ENCODE measurements at regions not wholly inside any gene's neighbourhood (a gene's known extent, or its start where the extent isn't known, plus 50 kb on each side); places are given as distances from the start of the nearest gene placed in this dataset.

- no peak for TF ChIP-seq EGR2 (tag by site-specific recombination; IDR thresholded peaks at IDR 0.05; ENCODE audit: low read depth)
- TF ChIP-seq ZNF114 (tag by site-specific recombination; IDR thresholded peaks at IDR 0.05): no peak
- TF ChIP-seq SCRT1 (tag by site-specific recombination; IDR thresholded peaks at IDR 0.05; ENCODE audit: borderline replicate concordance): no peak
- TF ChIP-seq REST (tag by site-specific recombination; IDR thresholded peaks at IDR 0.05): no peak
- TF ChIP-seq MEIS1 (CRISPR knock-in tag; IDR thresholded peaks at IDR 0.05; ENCODE audit: borderline replicate concordance): no peak
- no peak for TF ChIP-seq ZNF169 (tag by site-specific recombination; IDR thresholded peaks at IDR 0.05)
- TF ChIP-seq ZNF140 (tag by site-specific recombination; IDR thresholded peaks at IDR 0.05): no peak
- TF ChIP-seq ZNF624 (tag by site-specific recombination; IDR thresholded peaks at IDR 0.05): no peak
- no peak for TF ChIP-seq ZBTB1 (tag by site-specific recombination; IDR thresholded peaks at IDR 0.05)
- TF ChIP-seq ZNF350 (tag by site-specific recombination; IDR thresholded peaks at IDR 0.05): no peak
- no peak for TF ChIP-seq ZNF175 (tag by site-specific recombination; IDR thresholded peaks at IDR 0.05)
- no peak for TF ChIP-seq ZNF529 (tag by site-specific recombination; IDR thresholded peaks at IDR 0.05; ENCODE audit: insufficient replicate concordance)
- no peak for TF ChIP-seq SETDB1 (IDR thresholded peaks at IDR 0.05; ENCODE audit: insufficient read length, low read length)
- no peak for TF ChIP-seq ZBTB11 (tag by site-specific recombination; conservative IDR thresholded peaks at IDR 0.05; ENCODE audit: low read depth)
- TF ChIP-seq GLIS1 (tag by site-specific recombination; IDR thresholded peaks at IDR 0.05): no peak
- no peak for TF ChIP-seq ZNF785 (tag by site-specific recombination; IDR thresholded peaks at IDR 0.05)
- no peak for TF ChIP-seq GLI4 (tag by site-specific recombination; IDR thresholded peaks at IDR 0.05)
- no peak for TF ChIP-seq ZNF19 (tag by site-specific recombination; IDR thresholded peaks at IDR 0.05; ENCODE audit: low read depth)
- TF ChIP-seq ZNF16 (tag by site-specific recombination; IDR thresholded peaks at IDR 0.05; ENCODE audit: low read depth): no peak
- no peaks in the 10 kb centered on the region for H3K4me1 ChIP-seq (ENCODE audit: control insufficient read depth, insufficient read depth, low read length)
- no peaks in the 10 kb centered on the region for H3K36me3 ChIP-seq (ENCODE audit: control insufficient read depth in 2 of 2, insufficient read depth in 1 of 2, low read length in 2 of 2)
- H3K27ac ChIP-seq (ENCODE audit: extremely low read depth, low read depth, low read length): no peak overlapping the region
- ChIA-PET POLR2A (no interaction called here), CTCF (interaction anchor here (1.2 kb wide), 1 partner anchor 15 kb away, joined by 3 read pairs; no protein-coding TSS in a partner anchor)
- no peak overlapping the region for H3K4me3 ChIP-seq (ENCODE audit: low read depth, low read length)
- H3K9me3 ChIP-seq (ENCODE audit: control insufficient read depth, insufficient read depth, low read depth, low read length): no peaks in the 10 kb centered on the region
Measured at GRCh38 chr2:23327887-23328286, 57.1 kb upstream of the KLHL29 start.

- Histone ChIP-seq H3K9me3 (ENCODE audit: control insufficient read depth, insufficient read depth, low read depth, low read length) (no peaks in the 10 kb centered on the region), H3K4me3 (ENCODE audit: low read depth, low read length) (no peak overlapping the region), H3K36me3 (ENCODE audit: control insufficient read depth in 2 of 2, insufficient read depth in 1 of 2, low read length in 2 of 2) (no peaks in the 10 kb centered on the region), H3K4me1 (ENCODE audit: control insufficient read depth, insufficient read depth, low read length) (no peaks in the 10 kb centered on the region), H3K27ac (ENCODE audit: extremely low read depth, low read depth, low read length) (no peak overlapping the region)
- CTCF ChIA-PET: interaction anchor here (0.6 to 1.4 kb wide), 5 partner anchors 17 to 1006 kb away, joined by 3 to 6 read pairs (median 3); no protein-coding TSS in a partner anchor
- POLR2A ChIA-PET: no interaction called here
- TF ChIP-seq REST (tag by site-specific recombination; IDR thresholded peaks at IDR 0.05): peak; percentile 91
- TF ChIP-seq ZNF335 (tag by site-specific recombination; conservative IDR thresholded peaks at IDR 0.05): no peak
- TF ChIP-seq ZBTB17 (tag by site-specific recombination; IDR thresholded peaks at IDR 0.05): no peak
- no peak for TF ChIP-seq ZNF426 (tag by site-specific recombination; IDR thresholded peaks at IDR 0.05)
- peak; percentile 17; the same call in 1 of the 2 replicates for TF ChIP-seq CTCF (tag by site-specific recombination; IDR thresholded peaks at IDR 0.05)
- TF ChIP-seq ZNF837 (tag by site-specific recombination; IDR thresholded peaks at IDR 0.05): no peak
- no peak for TF ChIP-seq ZNF350 (tag by site-specific recombination; IDR thresholded peaks at IDR 0.05)
- TF ChIP-seq KLF10 (tag by site-specific recombination; IDR thresholded peaks at IDR 0.05): no peak
Measured at GRCh38 chr2:23330214-23330613, 54.8 kb upstream of the KLHL29 start.

Measured in HEK293 (cell line).